AG09319 (cell line): ENCODE measurements at regions not wholly inside any gene's neighbourhood (a gene's known extent, or its start where the extent isn't known, plus 50 kb on each side); places are given as distances from the start of the nearest gene placed in this dataset.
"Not testable (repeated sequence)": the region's sequence is repeated elsewhere in the genome, so short reads cannot be mapped to it uniquely, and the experiment has no call there.

ENCODE experiments used
- DNase-seq: peaks from one replicate; pipeline ENCODE4 v3.0.0-alpha.2; 2010; ENCODE audit warnings: low read depth; ENCODE audit errors: extremely low read depth
- TF ChIP-seq, protein P1 (sequence below): IDR thresholded peaks from 2 replicates; pipeline ENCODE4 v1.5.1; 2011; ENCODE audit warnings: low read depth, mild to moderate bottlenecking, inconsistent platforms, low read length, moderate library complexity

DNA sequence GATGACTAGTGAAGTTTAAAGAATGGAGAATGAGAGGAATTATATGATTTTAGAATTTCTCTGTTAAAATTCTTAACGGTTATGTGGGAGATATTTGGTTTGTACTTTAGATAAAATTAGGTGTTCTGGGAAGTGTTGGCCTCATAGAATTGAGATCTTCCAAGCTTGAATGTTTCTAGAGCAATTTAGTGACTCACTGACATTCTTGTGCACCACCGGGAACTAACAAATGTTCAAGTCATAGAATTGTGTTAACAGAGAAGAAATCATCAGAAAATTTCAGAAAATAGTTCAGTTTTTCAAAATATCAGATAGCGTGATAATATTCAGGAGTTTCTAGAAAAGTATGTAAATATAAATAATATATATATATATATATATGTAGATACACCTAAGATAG, 67.9 kb upstream of the BMP5 start:
- no peak for DNase-seq
- TF ChIP-seq, protein P1, sequence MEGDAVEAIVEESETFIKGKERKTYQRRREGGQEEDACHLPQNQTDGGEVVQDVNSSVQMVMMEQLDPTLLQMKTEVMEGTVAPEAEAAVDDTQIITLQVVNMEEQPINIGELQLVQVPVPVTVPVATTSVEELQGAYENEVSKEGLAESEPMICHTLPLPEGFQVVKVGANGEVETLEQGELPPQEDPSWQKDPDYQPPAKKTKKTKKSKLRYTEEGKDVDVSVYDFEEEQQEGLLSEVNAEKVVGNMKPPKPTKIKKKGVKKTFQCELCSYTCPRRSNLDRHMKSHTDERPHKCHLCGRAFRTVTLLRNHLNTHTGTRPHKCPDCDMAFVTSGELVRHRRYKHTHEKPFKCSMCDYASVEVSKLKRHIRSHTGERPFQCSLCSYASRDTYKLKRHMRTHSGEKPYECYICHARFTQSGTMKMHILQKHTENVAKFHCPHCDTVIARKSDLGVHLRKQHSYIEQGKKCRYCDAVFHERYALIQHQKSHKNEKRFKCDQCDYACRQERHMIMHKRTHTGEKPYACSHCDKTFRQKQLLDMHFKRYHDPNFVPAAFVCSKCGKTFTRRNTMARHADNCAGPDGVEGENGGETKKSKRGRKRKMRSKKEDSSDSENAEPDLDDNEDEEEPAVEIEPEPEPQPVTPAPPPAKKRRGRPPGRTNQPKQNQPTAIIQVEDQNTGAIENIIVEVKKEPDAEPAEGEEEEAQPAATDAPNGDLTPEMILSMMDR, result no peak

DNA sequence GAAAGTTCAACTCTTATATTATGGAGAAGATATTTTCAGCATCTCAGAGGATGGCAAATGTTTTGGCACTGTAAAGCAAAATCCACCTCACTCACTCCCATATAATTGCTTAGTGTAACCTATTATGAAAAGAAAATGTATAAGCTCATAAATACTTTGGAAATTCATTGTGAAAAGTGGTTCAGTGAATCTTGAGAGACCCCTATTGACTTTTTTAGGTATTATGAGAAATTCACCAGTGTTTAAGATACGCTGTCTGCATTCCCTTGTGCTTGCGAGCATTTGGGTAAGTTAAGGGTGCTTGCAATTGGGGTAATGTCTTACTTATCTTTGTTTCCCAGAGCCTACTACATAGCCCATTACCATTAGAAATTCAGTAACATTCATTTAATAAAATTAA, 66.3 kb upstream of the BMP5 start:
- TF ChIP-seq, protein P1, result peak; percentile 30

DNA sequence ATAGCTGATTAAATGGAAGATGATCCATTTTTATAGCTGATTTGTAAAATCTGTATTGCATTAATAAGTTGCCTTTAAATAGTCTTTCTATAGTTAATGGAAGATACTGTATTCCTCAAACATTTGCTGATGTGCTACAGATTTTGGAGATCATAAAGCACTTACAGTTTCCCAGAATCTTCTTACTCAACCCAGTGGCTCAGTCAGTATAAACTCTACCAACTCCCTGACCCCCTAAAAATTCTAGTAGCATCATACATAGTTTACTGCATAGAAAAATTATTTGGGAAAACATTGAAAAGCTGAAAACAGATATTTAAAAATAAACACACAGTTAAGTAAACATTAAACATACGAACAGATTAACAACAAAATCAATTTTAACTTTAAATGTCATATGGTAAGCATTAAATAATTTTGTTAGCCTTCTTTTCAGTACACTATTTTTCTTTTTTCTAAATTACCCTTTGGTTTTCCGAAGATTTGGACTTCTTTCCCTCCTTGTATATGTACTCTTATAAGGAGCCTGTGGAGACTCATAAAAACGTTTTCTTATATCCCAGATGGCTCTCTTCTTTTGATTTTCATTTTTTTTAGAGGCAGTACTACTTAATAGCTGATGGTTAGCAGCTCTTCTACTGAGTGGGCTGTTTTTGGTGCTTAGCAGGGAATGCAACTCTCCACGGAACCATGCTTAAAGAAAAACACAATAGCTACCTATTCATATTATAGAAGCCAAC, 62.7 kb upstream of the BMP5 start:
- TF ChIP-seq, protein P1, result no peak
- no peak for DNase-seq

More for the DNA sequence above, 66.3 kb upstream of the BMP5 start:
- no peak for DNase-seq

DNA sequence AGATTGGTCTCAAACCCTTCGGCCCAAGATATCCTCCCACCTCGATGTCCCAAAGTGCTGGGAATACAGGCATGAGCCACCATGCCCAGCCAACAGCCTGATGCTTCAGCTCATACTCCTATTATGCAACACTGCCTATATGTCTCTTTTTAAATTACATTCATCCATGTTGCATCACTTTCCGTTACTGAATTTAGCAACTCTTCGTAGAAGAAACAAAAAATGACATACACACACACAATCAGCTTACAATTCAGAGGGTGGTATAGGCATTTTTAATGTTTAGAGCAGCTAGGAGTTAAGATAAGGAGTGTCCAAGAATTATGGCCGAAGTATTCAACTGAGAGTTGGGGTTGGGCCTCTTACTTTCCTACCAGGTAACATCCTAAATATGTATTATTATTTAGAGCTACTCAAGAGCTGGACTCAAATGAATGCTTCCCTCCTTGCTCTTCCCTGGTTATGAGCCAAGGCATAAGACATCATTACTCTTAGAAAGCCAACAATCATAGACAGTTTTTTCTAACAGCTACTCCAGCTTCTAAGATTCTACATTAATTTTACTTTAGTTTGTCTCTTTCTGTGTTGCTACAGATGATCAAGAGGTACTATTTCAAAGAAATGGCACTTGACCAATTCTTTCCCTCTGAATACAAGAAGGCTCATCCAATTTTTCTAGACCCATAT, 62.0 kb upstream of the BMP5 start:
- DNase-seq, result no peak
- TF ChIP-seq, protein P1, result no peak

DNA sequence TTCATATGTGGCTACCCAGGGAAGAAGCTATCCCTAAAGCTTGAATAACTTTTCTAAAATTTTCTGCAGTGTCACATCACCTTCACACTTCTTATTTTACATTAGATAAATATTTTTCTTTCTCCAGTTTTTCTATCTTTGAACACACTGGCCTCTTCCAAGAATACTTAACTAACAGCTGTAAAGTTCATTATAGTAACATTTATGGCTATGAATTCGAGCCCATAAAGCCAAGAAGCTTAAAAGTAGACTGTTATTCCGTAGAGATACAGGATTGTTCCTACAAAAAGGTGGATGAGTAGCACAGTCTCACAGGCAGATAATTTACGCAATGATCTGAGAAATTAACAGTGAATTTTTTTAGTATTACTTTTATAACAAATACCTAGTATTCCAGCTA, 55.7 kb upstream of the BMP5 start:
- TF ChIP-seq, protein P1, result no peak
- no peak for DNase-seq

DNA sequence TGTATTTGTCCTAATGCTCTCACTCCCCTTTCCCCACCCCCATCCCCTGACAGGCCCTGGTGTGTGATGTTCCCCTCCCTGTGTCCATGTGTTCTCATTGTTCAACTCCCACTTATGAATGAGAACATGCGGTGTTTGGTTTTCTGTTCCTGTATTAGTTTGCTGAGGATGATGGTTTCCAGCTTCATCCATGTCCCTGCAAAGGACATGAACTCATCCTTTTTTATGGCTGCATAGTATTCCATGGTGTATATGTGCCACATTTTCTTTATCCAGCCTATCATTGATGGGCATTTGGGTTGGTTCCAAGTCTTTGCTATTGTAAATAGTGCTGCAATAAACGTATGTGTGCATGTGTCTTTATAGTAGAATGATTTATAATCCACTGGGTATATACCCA, 52.3 kb upstream of the BMP5 start:
- not testable (repeated sequence) for DNase-seq

DNA sequence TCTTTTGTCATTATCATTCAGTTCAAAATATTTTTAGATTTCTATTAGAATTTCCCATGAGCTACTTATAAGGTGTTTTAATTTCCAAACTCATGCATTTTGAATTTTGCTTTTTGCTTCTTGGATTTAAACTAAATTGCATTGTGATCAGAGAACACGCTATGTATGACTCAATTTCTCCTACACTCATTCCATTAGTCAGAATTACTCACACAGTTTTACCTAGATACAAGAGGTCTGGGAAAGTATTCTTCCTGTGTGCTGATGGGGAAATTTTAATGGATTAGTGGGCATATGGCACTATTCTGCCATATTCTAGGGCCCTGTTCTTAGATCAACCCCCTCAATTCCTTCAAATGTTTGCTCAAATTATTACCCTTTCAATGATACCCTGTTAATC, 49.9 kb upstream of the BMP5 start:
- TF ChIP-seq, protein P1, result no peak
- no peak for DNase-seq
